ENCODE measurements at regions not wholly inside any gene's neighbourhood (a gene's known extent, or its start where the extent isn't known, plus 50 kb on each side); places are given as distances from the start of the nearest gene placed in this dataset.

DNA sequence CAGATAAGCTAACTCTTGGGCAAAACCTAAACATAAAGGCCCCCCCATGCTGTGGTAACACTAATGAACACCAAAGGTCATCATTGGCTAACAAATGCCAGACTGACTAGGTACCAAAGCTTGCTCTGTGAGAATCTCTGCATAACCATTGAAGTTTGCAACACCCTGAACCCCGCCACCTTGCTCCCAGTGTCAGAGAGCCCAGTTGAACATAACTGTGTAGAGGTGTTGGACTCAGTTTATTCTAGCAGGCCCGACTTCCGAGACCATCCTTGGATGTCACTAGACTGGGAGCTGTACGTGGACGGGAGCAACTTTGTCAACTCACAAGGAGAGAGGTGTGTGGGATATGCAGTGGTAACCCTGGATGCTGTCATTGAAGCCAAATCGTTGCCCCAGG is 602.2 kb downstream of the UQCRFS1 start:
- TF ChIP-seq, protein P1, sequence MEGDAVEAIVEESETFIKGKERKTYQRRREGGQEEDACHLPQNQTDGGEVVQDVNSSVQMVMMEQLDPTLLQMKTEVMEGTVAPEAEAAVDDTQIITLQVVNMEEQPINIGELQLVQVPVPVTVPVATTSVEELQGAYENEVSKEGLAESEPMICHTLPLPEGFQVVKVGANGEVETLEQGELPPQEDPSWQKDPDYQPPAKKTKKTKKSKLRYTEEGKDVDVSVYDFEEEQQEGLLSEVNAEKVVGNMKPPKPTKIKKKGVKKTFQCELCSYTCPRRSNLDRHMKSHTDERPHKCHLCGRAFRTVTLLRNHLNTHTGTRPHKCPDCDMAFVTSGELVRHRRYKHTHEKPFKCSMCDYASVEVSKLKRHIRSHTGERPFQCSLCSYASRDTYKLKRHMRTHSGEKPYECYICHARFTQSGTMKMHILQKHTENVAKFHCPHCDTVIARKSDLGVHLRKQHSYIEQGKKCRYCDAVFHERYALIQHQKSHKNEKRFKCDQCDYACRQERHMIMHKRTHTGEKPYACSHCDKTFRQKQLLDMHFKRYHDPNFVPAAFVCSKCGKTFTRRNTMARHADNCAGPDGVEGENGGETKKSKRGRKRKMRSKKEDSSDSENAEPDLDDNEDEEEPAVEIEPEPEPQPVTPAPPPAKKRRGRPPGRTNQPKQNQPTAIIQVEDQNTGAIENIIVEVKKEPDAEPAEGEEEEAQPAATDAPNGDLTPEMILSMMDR (IDR thresholded peaks at IDR 0.05) = no peak
- TF ChIP-seq POLR2AphosphoS5 (IDR thresholded peaks at IDR 0.05) = no peak

Measured in sigmoid colon (tissue), 4 donors.